HL-60 (cell line): ENCODE measurements at regions not wholly inside any gene's neighbourhood (a gene's known extent, or its start where the extent isn't known, plus 50 kb on each side); places are given as distances from the start of the nearest gene placed in this dataset.

Source experiments
- GABPA ChIP-seq: IDR thresholded peaks from 2 replicates; pipeline ENCODE4 v1.6.1; 2012; ENCODE audit warnings: low read depth
- POLR2AphosphoS5 ChIP-seq: IDR thresholded peaks from 2 replicates; pipeline ENCODE4 v1.6.1; 2012; ENCODE audit warnings: low read depth
- SPI1 ChIP-seq: IDR thresholded peaks from 2 replicates; pipeline ENCODE4 v1.6.1; 2012; ENCODE audit warnings: low read depth, mild to moderate bottlenecking, borderline replicate concordance
- TF ChIP-seq, protein P1 (sequence below): IDR thresholded peaks from one replicate; pipeline ENCODE4 v1.5.1; 2011; ENCODE audit warnings: low read length, control low read depth, inconsistent platforms; ENCODE audit not compliant: insufficient read depth

DNA sequence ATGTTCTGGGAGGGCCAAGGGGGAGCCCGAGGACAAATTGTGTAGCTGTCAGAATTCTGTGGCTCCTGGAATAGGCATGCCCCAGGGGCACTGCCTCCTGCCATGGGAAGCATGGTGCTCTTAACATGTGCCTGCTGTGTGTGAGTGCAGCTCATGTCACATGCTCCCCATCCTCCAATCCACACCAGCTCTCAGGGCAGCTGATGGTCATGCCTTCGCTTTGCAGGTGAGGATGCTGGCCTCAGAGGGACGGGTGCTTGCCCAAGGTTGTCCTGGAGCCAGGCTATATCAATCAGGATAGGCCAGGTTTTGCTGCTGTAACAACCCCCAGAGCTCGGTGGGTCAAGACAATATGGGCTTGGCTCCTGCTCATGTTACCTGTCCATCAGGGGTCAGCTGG lies 303.4 kb downstream of the RPS24 start:
- TF ChIP-seq, protein P1, sequence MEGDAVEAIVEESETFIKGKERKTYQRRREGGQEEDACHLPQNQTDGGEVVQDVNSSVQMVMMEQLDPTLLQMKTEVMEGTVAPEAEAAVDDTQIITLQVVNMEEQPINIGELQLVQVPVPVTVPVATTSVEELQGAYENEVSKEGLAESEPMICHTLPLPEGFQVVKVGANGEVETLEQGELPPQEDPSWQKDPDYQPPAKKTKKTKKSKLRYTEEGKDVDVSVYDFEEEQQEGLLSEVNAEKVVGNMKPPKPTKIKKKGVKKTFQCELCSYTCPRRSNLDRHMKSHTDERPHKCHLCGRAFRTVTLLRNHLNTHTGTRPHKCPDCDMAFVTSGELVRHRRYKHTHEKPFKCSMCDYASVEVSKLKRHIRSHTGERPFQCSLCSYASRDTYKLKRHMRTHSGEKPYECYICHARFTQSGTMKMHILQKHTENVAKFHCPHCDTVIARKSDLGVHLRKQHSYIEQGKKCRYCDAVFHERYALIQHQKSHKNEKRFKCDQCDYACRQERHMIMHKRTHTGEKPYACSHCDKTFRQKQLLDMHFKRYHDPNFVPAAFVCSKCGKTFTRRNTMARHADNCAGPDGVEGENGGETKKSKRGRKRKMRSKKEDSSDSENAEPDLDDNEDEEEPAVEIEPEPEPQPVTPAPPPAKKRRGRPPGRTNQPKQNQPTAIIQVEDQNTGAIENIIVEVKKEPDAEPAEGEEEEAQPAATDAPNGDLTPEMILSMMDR = no peak
- TF ChIP-seq POLR2AphosphoS5 (no peak), GABPA (no peak), SPI1 (no peak)
